Activated CD4-positive, alpha-beta memory T cell treated with anti-CD3 and anti-CD28 coated beads, Interleukin-2, amount 10 ng/mL, durations not matched to agents 7 days and 5 days (primary cell): ENCODE measurements at regions not wholly inside any gene's neighbourhood (a gene's known extent, or its start where the extent isn't known, plus 50 kb on each side); places are given as distances from the start of the nearest gene placed in this dataset.

Experiments used
- CTCF ChIA-PET: fragments of 350-600 bp; sonication (Branson Sonifier 250); formaldehyde crosslinking; loops from one replicate; lab custom pipeline; 2021; ENCODE audit warnings: antibody characterized with exemption, inconsistent platforms; lab: Charles Lee
- POLR2A ChIA-PET: fragments of 350-600 bp; sonication (Branson Sonifier 250); formaldehyde crosslinking; loops from one replicate; lab custom pipeline; 2021; ENCODE audit warnings: antibody characterized with exemption; lab: Charles Lee
- DNase-seq: peaks from one replicate; pipeline ENCODE4 v3.0.0-alpha.2; 2020
- H3K27ac Mint-ChIP-seq: one replicate; pipeline ENCODE4 v1.8.0; 2021; ENCODE audit warnings: mild to moderate bottlenecking, mixed read lengths
- H3K27me3 Mint-ChIP-seq: one replicate; pipeline ENCODE4 v1.8.0; 2021; ENCODE audit warnings: mixed read lengths
- H3K36me3 Mint-ChIP-seq: one replicate; pipeline ENCODE4 v1.8.0; 2021; ENCODE audit warnings: low read depth, mixed read lengths
- H3K4me1 Mint-ChIP-seq: one replicate; pipeline ENCODE4 v1.8.0; 2021; ENCODE audit warnings: mixed read lengths
- H3K4me3 Mint-ChIP-seq: one replicate; pipeline ENCODE4 v1.8.0; 2021; ENCODE audit warnings: mild to moderate bottlenecking, mixed read lengths
- H3K9me3 Mint-ChIP-seq: one replicate; pipeline ENCODE4 v1.8.0; 2021; ENCODE audit warnings: mixed read lengths

GRCh38 chr12:4164559-4165558 is 108.7 kb upstream of the CCND2 start:
- POLR2A ChIA-PET: interaction anchor here (0.7 to 4.7 kb wide), 15 partner anchors 11 to 133 kb away, joined by 3 to 80 read pairs (median 6); no protein-coding TSS in a partner anchor
- peak overlapping the region; percentile 72 for H3K4me3 Mint-ChIP-seq
- peaks cover 4% of the 10 kb centered on the region for H3K9me3 Mint-ChIP-seq
- H3K27ac Mint-ChIP-seq: peak overlapping the region; percentile 84
- CTCF ChIA-PET: interaction anchor here (0.6 to 3.2 kb wide), 13 partner anchors 10 to 112 kb away, joined by 3 to 13 read pairs (median 6); no protein-coding TSS in a partner anchor
- H3K36me3 Mint-ChIP-seq: peaks cover 4% of the 10 kb centered on the region
- peaks cover 64% of the 10 kb centered on the region for H3K4me1 Mint-ChIP-seq
- DNase-seq: peak; percentile 71
- H3K27me3 Mint-ChIP-seq: no peaks in the 10 kb centered on the region

- peaks cover 4% of the 10 kb centered on the region for H3K9me3 Mint-ChIP-seq
- no peak for DNase-seq
Observed at GRCh38 chr12:4164188-4164558, 109.4 kb upstream of the CCND2 start.

GRCh38 chr12:4161718-4162117 is 111.8 kb upstream of the CCND2 start:
- H3K27ac Mint-ChIP-seq: peak overlapping the region; percentile 91
- no peak overlapping the region for H3K4me3 Mint-ChIP-seq
- H3K4me1 Mint-ChIP-seq: peaks cover 72% of the 10 kb centered on the region
- H3K9me3 Mint-ChIP-seq: peaks cover 4% of the 10 kb centered on the region
- POLR2A ChIA-PET: interaction anchor here (2.2 to 3.2 kb wide), 3 partner anchors 15 to 108 kb away, joined by 16 to 20 read pairs (median 18); no protein-coding TSS in a partner anchor
- no peak for DNase-seq
- H3K27me3 Mint-ChIP-seq: no peaks in the 10 kb centered on the region
- CTCF ChIA-PET: interaction anchor here (0.9 kb wide), 1 partner anchor 115 kb away, joined by 3 read pairs; no protein-coding TSS in a partner anchor
- peaks cover 8% of the 10 kb centered on the region for H3K36me3 Mint-ChIP-seq

More at GRCh38 chr12:4164188-4164558, 109.4 kb upstream of the CCND2 start:
- no peaks in the 10 kb centered on the region for H3K27me3 Mint-ChIP-seq
- peak overlapping the region; percentile 84 for H3K27ac Mint-ChIP-seq
- POLR2A ChIA-PET: interaction anchor here (0.8 to 4.7 kb wide), 12 partner anchors 9 to 134 kb away, joined by 3 to 80 read pairs (median 12); no protein-coding TSS in a partner anchor
- peaks cover 4% of the 10 kb centered on the region for H3K36me3 Mint-ChIP-seq
- H3K4me3 Mint-ChIP-seq: peak overlapping the region; percentile 72
- CTCF ChIA-PET: interaction anchor here (0.6 to 3.2 kb wide), 12 partner anchors 9 to 113 kb away, joined by 3 to 13 read pairs (median 6); no protein-coding TSS in a partner anchor
- peaks cover 64% of the 10 kb centered on the region for H3K4me1 Mint-ChIP-seq

- CTCF ChIA-PET: interaction anchor here (0.7 to 2.1 kb wide), 10 partner anchors 8 to 116 kb away, joined by 3 to 11 read pairs (median 4); no protein-coding TSS in a partner anchor
- peaks cover 79% of the 10 kb centered on the region for H3K4me1 Mint-ChIP-seq
- no peak overlapping the region for H3K4me3 Mint-ChIP-seq
- H3K9me3 Mint-ChIP-seq: peaks cover 4% of the 10 kb centered on the region
- peaks cover 13% of the 10 kb centered on the region for H3K36me3 Mint-ChIP-seq
- H3K27me3 Mint-ChIP-seq: no peaks in the 10 kb centered on the region
- POLR2A ChIA-PET: interaction anchor here (0.6 to 3.2 kb wide), 11 partner anchors 8 to 113 kb away, joined by 3 to 20 read pairs (median 4); partner anchors contain the start of gene CCND2
- H3K27ac Mint-ChIP-seq: peak overlapping the region; percentile 91
- DNase-seq: no peak
Observed at GRCh38 chr12:4160314-4161040, 113.1 kb upstream of the CCND2 start.

- Mint-ChIP-seq H3K4me1 (peaks cover 79% of the 10 kb centered on the region), H3K27me3 (no peaks in the 10 kb centered on the region), H3K4me3 (no peak overlapping the region), H3K36me3 (peaks cover 15% of the 10 kb centered on the region), H3K9me3 (peaks cover 4% of the 10 kb centered on the region), H3K27ac (peak overlapping the region; percentile 91)
- no peak for DNase-seq
- CTCF ChIA-PET: interaction anchor here (0.7 to 2.1 kb wide), 6 partner anchors 8 to 117 kb away, joined by 3 to 11 read pairs (median 5); no protein-coding TSS in a partner anchor
- POLR2A ChIA-PET: interaction anchor here (1.4 to 3.2 kb wide), 5 partner anchors 7 to 110 kb away, joined by 4 to 20 read pairs (median 16); no protein-coding TSS in a partner anchor
Observed at GRCh38 chr12:4159851-4160250, 113.7 kb upstream of the CCND2 start.

GRCh38 chr12:4158306-4158705 is 115.3 kb upstream of the CCND2 start:
- Mint-ChIP-seq H3K4me3 (no peak overlapping the region), H3K27me3 (no peaks in the 10 kb centered on the region), H3K4me1 (peaks cover 85% of the 10 kb centered on the region), H3K27ac (peak overlapping the region; percentile 62), H3K36me3 (peaks cover 16% of the 10 kb centered on the region), H3K9me3 (peaks cover 4% of the 10 kb centered on the region)
- DNase-seq: no peak
- ChIA-PET POLR2A (interaction anchor here (1.2 to 7.4 kb wide), 4 partner anchors 11 to 118 kb away, joined by 3 to 70 read pairs (median 40); partner anchors contain the start of gene CCND2), CTCF (interaction anchor here (0.6 to 1.2 kb wide), 2 partner anchors 14 to 197 kb away, joined by 3 read pairs; no protein-coding TSS in a partner anchor)

- POLR2A ChIA-PET: interaction anchor here (0.9 to 7.4 kb wide), 5 partner anchors 11 to 119 kb away, joined by 3 to 70 read pairs (median 5); partner anchors contain the start of gene CCND2
- no peak for DNase-seq
- no peak overlapping the region for H3K27ac Mint-ChIP-seq
Observed at GRCh38 chr12:4157122-4157521, 116.4 kb upstream of the CCND2 start.

GRCh38 chr12:4156317-4156716 is 117.2 kb upstream of the CCND2 start:
- POLR2A ChIA-PET: interaction anchor here (0.9 to 7.4 kb wide), 8 partner anchors 9 to 120 kb away, joined by 3 to 80 read pairs (median 38); partner anchors contain the start of gene CCND2
- no peaks in the 10 kb centered on the region for H3K9me3 Mint-ChIP-seq
- H3K4me1 Mint-ChIP-seq: peaks cover 94% of the 10 kb centered on the region
- no peak for DNase-seq
- H3K4me3 Mint-ChIP-seq: no peak overlapping the region
- H3K27me3 Mint-ChIP-seq: no peaks in the 10 kb centered on the region
- H3K36me3 Mint-ChIP-seq: peaks cover 16% of the 10 kb centered on the region
- CTCF ChIA-PET: interaction anchor here (0.9 to 1.3 kb wide), 4 partner anchors 10 to 112 kb away, joined by 3 read pairs; no protein-coding TSS in a partner anchor
- no peak overlapping the region for H3K27ac Mint-ChIP-seq

More at GRCh38 chr12:4157122-4157521, 116.4 kb upstream of the CCND2 start:
- CTCF ChIA-PET: interaction anchor here (1.3 kb wide), 1 partner anchor 11 kb away, joined by 3 read pairs; no protein-coding TSS in a partner anchor
- Mint-ChIP-seq H3K9me3 (peaks cover 4% of the 10 kb centered on the region), H3K4me1 (peaks cover 93% of the 10 kb centered on the region), H3K36me3 (peaks cover 16% of the 10 kb centered on the region), H3K27me3 (no peaks in the 10 kb centered on the region), H3K4me3 (no peak overlapping the region)

- ChIA-PET CTCF (interaction anchor here (0.7 to 5.0 kb wide), 8 partner anchors 10 to 123 kb away, joined by 3 to 43 read pairs (median 7); no protein-coding TSS in a partner anchor), POLR2A (interaction anchor here (1.0 to 7.4 kb wide), 13 partner anchors 9 to 383 kb away, joined by 3 to 80 read pairs (median 14); partner anchors contain the start of gene CCND2)
- Mint-ChIP-seq H3K36me3 (peaks cover 25% of the 10 kb centered on the region), H3K4me1 (peaks cover 90% of the 10 kb centered on the region), H3K9me3 (peaks cover 4% of the 10 kb centered on the region), H3K4me3 (no peak overlapping the region), H3K27me3 (no peaks in the 10 kb centered on the region), H3K27ac (peak overlapping the region; percentile 93)
- no peak for DNase-seq
Observed at GRCh38 chr12:4154672-4155225, 118.8 kb upstream of the CCND2 start.

GRCh38 chr12:4153343-4153892 is 120.1 kb upstream of the CCND2 start:
- ChIA-PET CTCF (interaction anchor here (0.9 to 5.0 kb wide), 6 partner anchors 10 to 124 kb away, joined by 5 to 43 read pairs (median 10); no protein-coding TSS in a partner anchor), POLR2A (interaction anchor here (0.8 to 7.4 kb wide), 12 partner anchors 7 to 385 kb away, joined by 3 to 80 read pairs (median 16); partner anchors contain the start of gene CCND2)
- peak; percentile 87 for DNase-seq
- peaks cover 30% of the 10 kb centered on the region for H3K36me3 Mint-ChIP-seq
- peak overlapping the region; percentile 53 for H3K4me3 Mint-ChIP-seq
- H3K27me3 Mint-ChIP-seq: no peaks in the 10 kb centered on the region
- H3K27ac Mint-ChIP-seq: peak overlapping the region; percentile 93
- H3K4me1 Mint-ChIP-seq: peaks cover 87% of the 10 kb centered on the region
- peaks cover 4% of the 10 kb centered on the region for H3K9me3 Mint-ChIP-seq
